Islet of Langerhans (tissue), 1 donor: ENCODE measurements at regions not wholly inside any gene's neighbourhood (a gene's known extent, or its start where the extent isn't known, plus 50 kb on each side); places are given as distances from the start of the nearest gene placed in this dataset.

Source experiments
- FAIRE-seq: peaks from one replicate; lab custom pipeline; 2011; peaks lifted over from hg19 to GRCh38; lab: Jason Lieb, UNC

- no peak for FAIRE-seq
Observed at GRCh38 chr3:90016555-90016954, 909.1 kb downstream of the EPHA3 start.

- no peak for FAIRE-seq
Observed at GRCh38 chr3:90018779-90019178, 911.4 kb downstream of the EPHA3 start.

- no peak for FAIRE-seq
Observed at GRCh38 chr3:90025019-90025418, 917.6 kb downstream of the EPHA3 start.

GRCh38 chr3:90026406-90026805 lies 919.0 kb downstream of the EPHA3 start:
- no peak for FAIRE-seq

- FAIRE-seq = no peak
Observed at GRCh38 chr3:90031121-90031520, 923.7 kb downstream of the EPHA3 start.

GRCh38 chr3:90032980-90033641 lies 925.7 kb downstream of the EPHA3 start:
- FAIRE-seq = no peak

- FAIRE-seq = no peak
Observed at GRCh38 chr3:90034038-90034437, 926.6 kb downstream of the EPHA3 start.

- no peak for FAIRE-seq
Observed at GRCh38 chr3:90035643-90036042, 928.2 kb downstream of the EPHA3 start.

- FAIRE-seq = no peak
Observed at GRCh38 chr3:90036939-90037469, 929.6 kb downstream of the EPHA3 start.

- no peak for FAIRE-seq
Observed at GRCh38 chr3:90039994-90040393, 932.6 kb downstream of the EPHA3 start.

- FAIRE-seq = no peak
Observed at GRCh38 chr3:90040554-90040953, 933.1 kb downstream of the EPHA3 start.

- no peak for FAIRE-seq
Observed at GRCh38 chr3:90041995-90042394, 934.6 kb downstream of the EPHA3 start.

- no peak for FAIRE-seq
Observed at GRCh38 chr3:90043287-90043686, 935.9 kb downstream of the EPHA3 start.

GRCh38 chr3:90044084-90044816 lies 936.8 kb downstream of the EPHA3 start:
- no peak for FAIRE-seq

GRCh38 chr3:90052425-90052950 lies 945.1 kb downstream of the EPHA3 start:
- FAIRE-seq = no peak

- FAIRE-seq = no peak
Observed at GRCh38 chr3:90054311-90054710, 946.9 kb downstream of the EPHA3 start.

GRCh38 chr3:90055666-90056065 lies 948.2 kb downstream of the EPHA3 start:
- no peak for FAIRE-seq

- no peak for FAIRE-seq
Observed at GRCh38 chr3:90056281-90057032, 949.0 kb downstream of the EPHA3 start.

- FAIRE-seq = no peak
Observed at GRCh38 chr3:90062016-90062415, 954.6 kb downstream of the EPHA3 start.

GRCh38 chr3:90062631-90063200 lies 955.3 kb downstream of the EPHA3 start:
- no peak for FAIRE-seq

- FAIRE-seq = no peak
Observed at GRCh38 chr3:90068783-90069182, 961.4 kb downstream of the EPHA3 start.

- FAIRE-seq = no peak
Observed at GRCh38 chr3:90069748-90070147, 962.3 kb downstream of the EPHA3 start.
